Liver (tissue), 8 donors: ENCODE measurements at regions not wholly inside any gene's neighbourhood (a gene's known extent, or its start where the extent isn't known, plus 50 kb on each side); places are given as distances from the start of the nearest gene placed in this dataset.

ENCODE experiments used
- DNase-seq: peaks from one replicate; pipeline ENCODE4 v3.0.0-alpha.2; 2017; ENCODE audit warnings: low spot score
- H3K27ac ChIP-seq, 2 donors: one replicate each; pipeline ENCODE4 v1.7.0; 2013; ENCODE audit warnings: inconsistent platforms in 2 of 2, low read length in 2 of 2, control low read depth in 1 of 2, low read depth in 1 of 2, mild to moderate bottlenecking in 1 of 2
- H3K27me3 ChIP-seq, 4 donors: one replicate each; pipeline versions ENCODE4 v1.6.1 to v1.7.0; 2013; ENCODE audit warnings: low read length in 3 of 4, inconsistent platforms in 1 of 4, mild to moderate bottlenecking in 1 of 4, moderate library complexity in 1 of 4; ENCODE audit not compliant: control insufficient read depth in 4 of 4, insufficient read depth in 4 of 4
- H3K36me3 ChIP-seq, 4 donors: one replicate each; pipeline versions ENCODE4 v1.6.1 to v1.7.0; 2013; ENCODE audit warnings: low read length in 3 of 4, mild to moderate bottlenecking in 3 of 4, low read depth in 1 of 4, moderate library complexity in 1 of 4; ENCODE audit not compliant: control insufficient read depth in 4 of 4, insufficient read depth in 3 of 4
- H3K4me1 ChIP-seq, 4 donors: one replicate each; pipeline versions ENCODE4 v1.6.1 to v1.7.0; 2013; ENCODE audit warnings: low read length in 3 of 4, mild to moderate bottlenecking in 3 of 4, moderate library complexity in 1 of 4; ENCODE audit not compliant: control insufficient read depth in 4 of 4, insufficient read depth in 4 of 4
- H3K4me3 ChIP-seq, 3 donors: one replicate each; pipeline versions ENCODE4 v1.6.1 to v1.7.0; 2013; ENCODE audit warnings: low read length in 3 of 3, control low read depth in 1 of 3, low read depth in 1 of 3, mild to moderate bottlenecking in 1 of 3
- H3K9ac ChIP-seq, 2 donors: one replicate each; pipeline ENCODE4 v1.7.0; 2013; ENCODE audit warnings: low read length in 2 of 2, mild to moderate bottlenecking in 2 of 2, moderate library complexity in 2 of 2, control low read depth in 1 of 2, low read depth in 1 of 2
- H3K9me3 ChIP-seq, 4 donors: one replicate each; pipeline versions ENCODE4 v1.6.1 to v1.7.0; 2013; ENCODE audit warnings: low read length in 3 of 4; ENCODE audit not compliant: control insufficient read depth in 4 of 4
- CTCF ChIP-seq: fragments of 150-350 bp; IDR thresholded peaks from 2 replicates; pipeline ENCODE4 v1.5.1; 2017; ENCODE audit warnings: improper control_type of control experiment, low read depth, low read length; ENCODE audit not compliant: missing input control
- EGR1 ChIP-seq, 2 donors: IDR thresholded peaks; 2 replicates each; pipeline ENCODE4 v1.6.1; 2016 to 2018; ENCODE audit warnings: antibody characterized with exemption in 2 of 2, low read depth in 2 of 2
- FOXA1 ChIP-seq: IDR thresholded peaks from 2 replicates; pipeline ENCODE4 v1.6.1; 2016; ENCODE audit warnings: antibody characterized with exemption
- FOXA2 ChIP-seq: IDR thresholded peaks from 2 replicates; pipeline ENCODE4 v1.6.1; 2016; ENCODE audit warnings: antibody characterized with exemption
- GABPA ChIP-seq, 2 donors: IDR thresholded peaks in 1 of 2; conservative IDR thresholded peaks in 1 of 2; 2 replicates each; pipeline ENCODE4 v1.6.1; 2016; ENCODE audit warnings: antibody characterized with exemption in 2 of 2, mild to moderate bottlenecking in 1 of 2, moderate library complexity in 1 of 2
- HNF4A ChIP-seq, 2 donors: conservative IDR thresholded peaks; 2 replicates each; pipeline ENCODE4 v1.6.1; 2016; ENCODE audit warnings: antibody characterized with exemption in 2 of 2, mild to moderate bottlenecking in 2 of 2
- HNF4G ChIP-seq: IDR thresholded peaks from 2 replicates; pipeline ENCODE4 v1.6.1; 2016; ENCODE audit warnings: antibody characterized with exemption
- JUND ChIP-seq, 2 donors: IDR thresholded peaks; 2 replicates each; pipeline ENCODE4 v1.6.1; 2016; ENCODE audit warnings: antibody characterized with exemption in 2 of 2
- MAX ChIP-seq: IDR thresholded peaks from 2 replicates; pipeline ENCODE4 v1.6.1; 2016; ENCODE audit warnings: antibody characterized with exemption
- RAD21 ChIP-seq, 2 donors: IDR thresholded peaks; 2 replicates each; pipeline ENCODE4 v1.6.1; 2016; ENCODE audit warnings: antibody characterized with exemption in 2 of 2, mild to moderate bottlenecking in 2 of 2
- REST ChIP-seq: IDR thresholded peaks from 2 replicates; pipeline ENCODE4 v1.6.1; 2016; ENCODE audit warnings: antibody characterized with exemption, mild to moderate bottlenecking
- RXRA ChIP-seq, 2 donors: IDR thresholded peaks; 2 replicates each; pipeline ENCODE4 v1.6.1; 2017 to 2018; ENCODE audit warnings: antibody characterized with exemption in 2 of 2, mild to moderate bottlenecking in 1 of 2
- SP1 ChIP-seq: IDR thresholded peaks from 2 replicates; pipeline ENCODE4 v1.6.1; 2018; ENCODE audit warnings: antibody characterized with exemption, mild to moderate bottlenecking
- TAF1 ChIP-seq: conservative IDR thresholded peaks from 2 replicates; pipeline ENCODE4 v1.6.1; 2016; ENCODE audit warnings: antibody characterized with exemption, mild to moderate bottlenecking
- YY1 ChIP-seq: IDR thresholded peaks from 2 replicates; pipeline ENCODE4 v1.6.1; 2016; ENCODE audit warnings: antibody characterized with exemption, mild to moderate bottlenecking
- ZBTB33 ChIP-seq: IDR thresholded peaks from 2 replicates; pipeline ENCODE4 v1.6.1; 2016; ENCODE audit warnings: antibody characterized with exemption
- WGBS: extraction: QIAGEN DNeasy Blood & Tissue Kit; methylation state at CpG from one replicate; pipeline ENCODE4 v1.1.7; 2013; 5-methylcytosine and 5-hydroxymethylcytosine counted together
- donor health status: healthy.
- donor health status: healthy.
- donor health status: healthy.
- donor health status: healthy.
- donor health status: healthy.

GRCh38 chr9:105039175-105039799 lies 111.3 kb upstream of the ABCA1 start:
- no peak overlapping the region for H3K9ac ChIP-seq
- 85% methylated on average over 3 of the region's 3 CpGs for WGBS
- DNase-seq = no peak
- H3K36me3 ChIP-seq = no peaks in the 10 kb centered on the region
- no peak for TF ChIP-seq RAD21 (IDR thresholded peaks at IDR 0.05)
- TF ChIP-seq HNF4A (conservative IDR thresholded peaks at IDR 0.05) = no peak
- no peak for TF ChIP-seq FOXA1
- no peak for TF ChIP-seq TAF1
- no peak for TF ChIP-seq REST
- TF ChIP-seq FOXA2 = no peak
- no peak for TF ChIP-seq MAX
- TF ChIP-seq GABPA (IDR thresholded peaks at IDR 0.05 in 1 of 2, conservative IDR thresholded peaks at IDR 0.05 in 1 of 2) = no peak
- no peak for TF ChIP-seq YY1
- no peak for TF ChIP-seq HNF4G
- TF ChIP-seq RXRA (IDR thresholded peaks at IDR 0.05) = no peak
- TF ChIP-seq EGR1 (IDR thresholded peaks at IDR 0.05; ENCODE audit: low read depth in 2 of 2) = no peak
- no peak for TF ChIP-seq CTCF
- no peak for TF ChIP-seq JUND (IDR thresholded peaks at IDR 0.05)
- TF ChIP-seq ZBTB33 = no peak
- TF ChIP-seq SP1 = no peak
- H3K9me3 ChIP-seq = no peaks in the 10 kb centered on the region
- no peaks in the 10 kb centered on the region for H3K27me3 ChIP-seq
- H3K4me3 ChIP-seq = no peak overlapping the region
- H3K27ac ChIP-seq = no peak overlapping the region
- no peaks in the 10 kb centered on the region for H3K4me1 ChIP-seq
